Fibroblast of upper back skin (primary cell): ENCODE measurements at regions not wholly inside any gene's neighbourhood (a gene's known extent, or its start where the extent isn't known, plus 50 kb on each side); places are given as distances from the start of the nearest gene placed in this dataset.
A peak's percentile ranks its signal among the peaks of the same experiment; 100 is the strongest.
"Not testable (repeated sequence)": the region's sequence is repeated elsewhere in the genome, so short reads cannot be mapped to it uniquely, and the experiment has no call there.

ENCODE experiments used
- DNase-seq: peaks from one replicate; pipeline ENCODE4 v3.0.0-alpha.2; 2013

- DNase-seq = no peak
These were observed 114.8 kb upstream of the ANO5 start for GRCh38 chr11:22078063-22078462.

DNA sequence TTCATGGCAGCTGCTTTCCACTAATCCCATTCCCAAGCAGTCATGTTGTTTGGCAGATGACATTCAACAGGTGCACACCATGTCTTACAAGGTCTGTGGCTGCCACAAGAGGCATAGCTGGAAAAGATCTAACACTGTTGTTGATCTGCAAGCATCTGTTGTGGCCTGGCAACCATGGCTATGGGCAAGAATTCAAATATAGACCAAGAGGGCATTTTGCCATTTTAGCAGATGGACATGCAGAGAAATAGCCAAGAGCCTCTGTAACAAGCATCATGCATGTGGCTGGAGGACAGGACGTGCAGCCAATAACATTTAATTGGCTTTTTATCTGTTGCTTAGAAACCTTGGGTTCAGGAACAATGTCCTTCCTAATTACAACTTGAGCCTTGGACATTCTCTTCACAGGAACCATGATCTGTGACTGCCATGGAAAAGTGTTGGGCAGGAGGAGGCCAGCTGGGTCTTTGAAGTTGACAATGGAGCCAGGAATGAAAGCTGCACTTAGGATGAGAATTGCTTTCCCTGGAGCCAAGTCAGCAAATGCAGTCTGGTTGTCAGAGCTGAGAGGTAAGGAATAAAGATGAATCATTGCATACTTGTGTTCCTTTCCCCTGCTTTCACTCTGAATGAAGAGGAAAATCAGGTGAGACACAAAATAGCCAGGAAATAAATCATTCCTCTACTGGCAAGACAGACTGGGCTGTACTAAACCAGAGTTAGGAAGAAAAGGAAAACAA, 113.6 kb upstream of the ANO5 start:
- DNase-seq = no peak

DNA sequence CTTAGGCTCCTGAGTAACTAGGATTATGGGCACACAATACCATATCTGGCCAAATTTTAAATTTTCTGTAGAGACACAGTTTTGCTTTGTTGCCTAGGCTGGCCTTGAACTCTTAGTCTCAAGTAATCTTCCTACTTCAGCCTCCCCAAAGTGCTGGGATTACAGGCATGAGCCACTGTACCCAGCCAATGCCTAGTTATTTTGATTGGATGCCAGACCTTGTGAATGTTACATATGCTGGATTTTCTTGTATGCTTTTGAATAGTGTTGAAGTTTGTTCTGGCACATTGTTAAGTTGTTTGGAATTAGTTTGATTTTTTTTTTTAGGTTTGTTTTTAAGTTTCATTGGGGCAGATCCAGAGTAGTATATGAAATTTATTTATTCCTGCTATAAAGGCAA, 110.7 kb upstream of the ANO5 start:
- no peak for DNase-seq

DNA sequence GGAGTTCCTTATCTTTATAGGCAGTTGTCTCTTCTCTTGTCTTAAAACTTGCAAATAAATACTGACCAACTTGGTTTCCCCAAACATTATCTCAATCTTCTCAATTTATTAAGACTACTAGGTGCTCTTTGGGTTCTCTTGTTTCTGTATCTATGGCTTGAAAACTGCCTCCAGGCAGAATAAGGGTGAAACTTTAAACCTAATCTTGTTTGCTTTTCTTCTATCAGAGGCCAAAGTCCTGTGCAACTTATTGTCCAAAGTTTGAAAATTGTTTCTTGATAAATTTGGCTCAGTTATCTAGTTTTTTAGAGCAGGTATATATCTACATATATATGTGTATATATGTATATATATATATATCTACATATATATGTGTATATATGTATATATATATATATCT, 110.1 kb upstream of the ANO5 start:
- no peak for DNase-seq

- DNase-seq = no peak
These were observed 108.8 kb upstream of the ANO5 start for GRCh38 chr11:22084056-22084455.

GRCh38 chr11:22084564-22084963, 108.3 kb upstream of the ANO5 start:
- DNase-seq = no peak

DNA sequence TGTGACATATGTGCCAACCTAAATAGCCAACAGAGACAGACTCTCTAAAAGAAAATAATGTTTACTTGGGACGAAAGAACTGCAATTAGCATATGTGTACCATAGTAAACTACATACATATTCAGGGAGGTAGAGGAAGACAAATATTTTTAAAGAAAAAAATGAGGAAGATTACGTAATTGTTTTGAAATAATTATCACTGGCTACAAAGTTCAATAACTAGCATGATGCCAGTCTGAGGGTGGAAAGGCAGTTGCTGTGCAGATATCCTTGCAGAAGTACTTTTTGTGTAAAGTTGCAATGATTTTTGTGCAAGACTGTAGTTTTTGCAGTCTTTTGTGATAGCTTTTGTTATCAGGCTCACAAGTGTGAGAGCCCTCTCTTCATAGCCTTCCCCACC, 103.3 kb upstream of the ANO5 start:
- DNase-seq = no peak

- DNase-seq = no peak
These were observed 86.3 kb upstream of the ANO5 start for GRCh38 chr11:22106566-22106965.

DNA sequence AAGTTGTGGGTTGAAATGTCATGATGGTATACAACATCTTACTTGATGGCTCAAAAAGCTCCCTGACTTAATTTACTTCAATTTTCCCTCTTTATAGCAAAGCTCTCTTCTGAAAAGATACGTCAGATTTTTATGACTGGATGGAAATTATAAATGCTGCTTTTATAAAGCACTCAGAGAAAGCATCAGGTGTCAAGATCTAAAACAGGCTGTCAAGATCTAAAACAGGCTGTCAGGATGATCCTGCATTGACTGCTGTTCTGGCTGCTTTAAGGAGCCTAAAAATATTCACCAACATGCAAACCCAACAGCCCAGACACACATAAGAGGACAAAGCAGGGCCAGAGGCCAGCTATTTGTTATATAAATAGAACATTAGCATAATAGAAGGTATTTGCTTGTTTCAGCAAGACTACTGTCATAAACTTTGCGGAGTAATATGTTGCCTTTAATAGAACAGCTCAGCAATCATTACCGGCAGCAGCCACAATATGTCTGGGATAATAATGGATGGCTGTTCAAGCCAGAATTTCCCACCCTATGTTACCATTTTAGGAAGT, 77.3 kb upstream of the ANO5 start:
- DNase-seq = no peak

DNA sequence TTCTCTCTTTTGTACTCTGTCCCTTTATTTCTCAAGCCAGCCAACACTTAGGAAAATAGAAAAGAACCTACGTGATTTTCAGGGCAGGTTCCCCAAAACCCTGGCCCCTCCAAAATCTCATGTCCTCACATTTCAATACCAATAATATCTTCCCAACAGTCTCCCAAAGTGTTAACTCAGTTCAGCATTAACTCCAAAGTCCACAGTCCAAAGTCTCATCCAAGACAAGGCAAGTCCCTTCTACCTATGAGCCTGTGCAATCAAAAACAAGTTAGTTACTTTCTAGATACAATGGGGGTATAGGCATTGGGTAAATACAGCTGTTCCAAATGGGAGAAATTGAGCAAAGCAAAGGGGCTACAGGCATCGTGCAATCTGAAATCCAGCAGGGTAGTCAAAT, 64.9 kb upstream of the ANO5 start:
- not testable (repeated sequence) for DNase-seq

DNA sequence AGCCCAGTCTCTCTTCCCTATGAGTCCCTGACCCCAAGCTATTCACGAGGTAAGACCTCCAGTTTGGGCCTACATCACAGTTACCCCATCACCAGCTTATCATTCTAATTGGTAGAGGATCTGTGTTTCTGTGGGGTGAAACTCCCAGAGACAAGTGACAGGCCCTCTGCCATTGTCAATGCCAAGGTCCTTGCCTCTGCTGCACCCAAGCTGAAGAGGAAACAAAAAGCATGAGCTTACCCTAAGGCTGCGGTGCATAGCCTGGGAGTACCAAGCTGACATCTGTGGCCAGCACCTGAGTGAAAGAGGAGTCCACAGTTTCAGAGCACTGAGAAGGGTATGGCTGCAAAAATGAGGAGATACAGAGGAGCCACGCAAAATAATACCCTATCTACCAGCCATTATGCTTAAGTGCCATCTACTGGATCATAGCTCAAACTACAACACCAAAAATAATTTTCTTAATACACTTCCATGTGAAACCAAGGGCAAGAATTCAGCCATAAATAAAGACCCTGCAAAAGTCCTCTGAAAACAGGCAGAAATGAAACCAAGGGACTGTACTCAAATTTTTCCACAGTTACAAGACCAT, 62.3 kb upstream of the ANO5 start:
- DNase-seq = peak; percentile 0

GRCh38 chr11:22133776-22134175, 59.1 kb upstream of the ANO5 start:
- no peak for DNase-seq

DNA sequence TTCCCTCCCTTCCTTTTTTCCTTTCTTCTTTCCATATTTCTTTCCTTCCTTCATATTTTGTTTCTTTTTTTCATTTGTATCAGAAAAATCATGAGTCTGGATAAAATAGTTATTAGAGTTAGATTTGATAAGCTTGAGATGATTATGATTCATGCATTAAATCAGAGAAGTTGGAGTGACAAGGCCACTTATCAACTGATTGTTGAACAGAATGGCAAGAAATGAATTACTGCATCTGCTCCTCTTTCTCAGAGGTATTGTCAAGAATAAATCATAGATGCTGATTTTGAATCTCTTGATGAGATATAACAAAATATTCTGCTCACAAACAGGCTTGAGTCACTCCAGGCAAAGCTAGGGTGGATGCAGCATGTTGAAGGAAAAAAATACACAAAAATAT, 54.6 kb upstream of the ANO5 start:
- DNase-seq = no peak
